ENCODE measurements at regions not wholly inside any gene's neighbourhood (a gene's known extent, or its start where the extent isn't known, plus 50 kb on each side); places are given as distances from the start of the nearest gene placed in this dataset.
"Not testable (repeated sequence)": the region's sequence is repeated elsewhere in the genome, so short reads cannot be mapped to it uniquely, and the experiment has no call there.

GRCh38 chr1:196030455-196030854, 577.8 kb downstream of the KCNT2 start:
- no peak for DNase-seq

GRCh38 chr1:196029410-196029809, 578.8 kb downstream of the KCNT2 start:
- Mint-ChIP-seq H3K9me3 (no peaks in the 10 kb centered on the region), H3K27ac (no peak overlapping the region), H3K27me3 (ENCODE audit: low read depth, poor library complexity) (peaks cover 6% of the 10 kb centered on the region), H3K36me3 (ENCODE audit: low read depth) (no peaks in the 10 kb centered on the region), H3K4me1 (peaks cover 11% of the 10 kb centered on the region), H3K4me3 (no peak overlapping the region)
- DNase-seq = no peak
- TF ChIP-seq CTCF (IDR thresholded peaks at IDR 0.05) = no peak

More at GRCh38 chr1:196030455-196030854, 577.8 kb downstream of the KCNT2 start:
- Mint-ChIP-seq H3K36me3 (ENCODE audit: low read depth) (no peaks in the 10 kb centered on the region), H3K9me3 (no peaks in the 10 kb centered on the region), H3K27me3 (ENCODE audit: low read depth, poor library complexity) (peaks cover 6% of the 10 kb centered on the region), H3K4me3 (no peak overlapping the region), H3K27ac (no peak overlapping the region), H3K4me1 (peaks cover 11% of the 10 kb centered on the region)
- no peak for TF ChIP-seq CTCF (IDR thresholded peaks at IDR 0.05)

GRCh38 chr1:196027127-196027526, 581.1 kb downstream of the KCNT2 start:
- no peak for TF ChIP-seq CTCF (IDR thresholded peaks at IDR 0.05)

GRCh38 chr1:196021174-196021573, 587.1 kb downstream of the KCNT2 start:
- H3K27me3 Mint-ChIP-seq (ENCODE audit: low read depth, poor library complexity); DNase-seq; H3K9me3 Mint-ChIP-seq; H3K4me3 Mint-ChIP-seq; H3K36me3 Mint-ChIP-seq (ENCODE audit: low read depth); H3K4me1 Mint-ChIP-seq; H3K27ac Mint-ChIP-seq: not testable (repeated sequence)

More at GRCh38 chr1:196027127-196027526, 581.1 kb downstream of the KCNT2 start:
- no peaks in the 10 kb centered on the region for H3K9me3 Mint-ChIP-seq
- no peaks in the 10 kb centered on the region for H3K4me1 Mint-ChIP-seq
- peaks cover 6% of the 10 kb centered on the region for H3K27me3 Mint-ChIP-seq (ENCODE audit: low read depth, poor library complexity)
- DNase-seq = no peak
- H3K36me3 Mint-ChIP-seq (ENCODE audit: low read depth) = no peaks in the 10 kb centered on the region
- H3K4me3 Mint-ChIP-seq = no peak overlapping the region
- H3K27ac Mint-ChIP-seq = peak overlapping the region; percentile 92

GRCh38 chr1:196009362-196009761, 598.9 kb downstream of the KCNT2 start:
- no peak for TF ChIP-seq CTCF (IDR thresholded peaks at IDR 0.05)
- DNase-seq = no peak
- Mint-ChIP-seq H3K36me3 (ENCODE audit: low read depth) (no peaks in the 10 kb centered on the region), H3K9me3 (no peaks in the 10 kb centered on the region), H3K27ac (no peak overlapping the region), H3K4me3 (no peak overlapping the region), H3K4me1 (no peaks in the 10 kb centered on the region), H3K27me3 (ENCODE audit: low read depth, poor library complexity) (no peaks in the 10 kb centered on the region)

- H3K9me3 Mint-ChIP-seq = no peaks in the 10 kb centered on the region
- no peak for DNase-seq
- H3K36me3 Mint-ChIP-seq (ENCODE audit: low read depth) = no peaks in the 10 kb centered on the region
- no peak overlapping the region for H3K4me3 Mint-ChIP-seq
- H3K27ac Mint-ChIP-seq = no peak overlapping the region
- no peaks in the 10 kb centered on the region for H3K4me1 Mint-ChIP-seq
- TF ChIP-seq CTCF (IDR thresholded peaks at IDR 0.05) = no peak
- no peaks in the 10 kb centered on the region for H3K27me3 Mint-ChIP-seq (ENCODE audit: low read depth, poor library complexity)
These were observed 600.5 kb downstream of the KCNT2 start for GRCh38 chr1:196007763-196008162.
